ENCODE measurements at regions not wholly inside any gene's neighbourhood (a gene's known extent, or its start where the extent isn't known, plus 50 kb on each side); places are given as distances from the start of the nearest gene placed in this dataset.

DNA sequence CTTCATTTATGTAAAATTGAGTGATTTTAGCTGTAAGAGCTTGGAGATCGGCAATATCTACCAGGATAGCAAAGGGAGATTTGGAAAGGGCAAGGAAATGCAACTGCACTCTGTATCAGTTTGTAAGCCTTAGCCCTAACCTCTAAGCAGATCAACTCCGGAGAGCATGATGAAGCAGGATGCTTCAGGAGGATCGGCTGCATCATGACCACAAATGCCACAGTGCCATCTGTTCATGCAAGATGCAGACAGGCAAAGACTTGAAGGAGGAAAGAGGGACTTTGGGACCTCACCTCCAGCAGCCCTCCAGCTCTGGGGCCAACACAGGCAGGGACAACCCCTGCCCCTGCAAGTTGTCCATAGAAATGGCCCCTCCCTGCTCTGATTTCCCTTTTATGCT, 377.6 kb upstream of the GATB start:
- no peaks in the 10 kb centered on the region for H3K9me2 ChIP-seq (replicated peaks; ENCODE audit: low read depth, low read length)
- TF ChIP-seq EZH2phosphoT487 (IDR thresholded peaks at IDR 0.05; ENCODE audit: borderline replicate concordance) = no peak
- TF ChIP-seq, protein P1, sequence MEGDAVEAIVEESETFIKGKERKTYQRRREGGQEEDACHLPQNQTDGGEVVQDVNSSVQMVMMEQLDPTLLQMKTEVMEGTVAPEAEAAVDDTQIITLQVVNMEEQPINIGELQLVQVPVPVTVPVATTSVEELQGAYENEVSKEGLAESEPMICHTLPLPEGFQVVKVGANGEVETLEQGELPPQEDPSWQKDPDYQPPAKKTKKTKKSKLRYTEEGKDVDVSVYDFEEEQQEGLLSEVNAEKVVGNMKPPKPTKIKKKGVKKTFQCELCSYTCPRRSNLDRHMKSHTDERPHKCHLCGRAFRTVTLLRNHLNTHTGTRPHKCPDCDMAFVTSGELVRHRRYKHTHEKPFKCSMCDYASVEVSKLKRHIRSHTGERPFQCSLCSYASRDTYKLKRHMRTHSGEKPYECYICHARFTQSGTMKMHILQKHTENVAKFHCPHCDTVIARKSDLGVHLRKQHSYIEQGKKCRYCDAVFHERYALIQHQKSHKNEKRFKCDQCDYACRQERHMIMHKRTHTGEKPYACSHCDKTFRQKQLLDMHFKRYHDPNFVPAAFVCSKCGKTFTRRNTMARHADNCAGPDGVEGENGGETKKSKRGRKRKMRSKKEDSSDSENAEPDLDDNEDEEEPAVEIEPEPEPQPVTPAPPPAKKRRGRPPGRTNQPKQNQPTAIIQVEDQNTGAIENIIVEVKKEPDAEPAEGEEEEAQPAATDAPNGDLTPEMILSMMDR (conservative IDR thresholded peaks at IDR 0.05; ENCODE audit: low read length) = no peak
- no peak overlapping the region for H2AFZ ChIP-seq (ENCODE audit: low read length)
- peak overlapping the region; percentile 27 for H3K9ac ChIP-seq (ENCODE audit: low read depth, low read length, poor library complexity, severe bottlenecking)
- peak overlapping the region; percentile 19 for H3K4me3 ChIP-seq (ENCODE audit: low read length, poor library complexity, severe bottlenecking)
- no peaks in the 10 kb centered on the region for H3K27me3 ChIP-seq (ENCODE audit: insufficient read depth, low read length, poor library complexity, severe bottlenecking)
- H3K36me3 ChIP-seq (ENCODE audit: insufficient read depth, low read length) = no peaks in the 10 kb centered on the region
- no peaks in the 10 kb centered on the region for H4K20me1 ChIP-seq (ENCODE audit: insufficient read depth, low read length, poor library complexity, severe bottlenecking)
- H3K9me3 ChIP-seq (ENCODE audit: insufficient read depth, low read depth, low read length) = no peaks in the 10 kb centered on the region
- peak overlapping the region; percentile 49 for H3K4me2 ChIP-seq (ENCODE audit: low read depth, low read length, poor library complexity, severe bottlenecking)
- no peaks in the 10 kb centered on the region for H3K79me2 ChIP-seq (ENCODE audit: insufficient read depth, low read length)
- H3K4me1 ChIP-seq (ENCODE audit: insufficient read depth, low read length, poor library complexity, severe bottlenecking) = peaks cover 35% of the 10 kb centered on the region
- no peaks in the 10 kb centered on the region for H3F3A ChIP-seq (ENCODE audit: low read depth)

DNA sequence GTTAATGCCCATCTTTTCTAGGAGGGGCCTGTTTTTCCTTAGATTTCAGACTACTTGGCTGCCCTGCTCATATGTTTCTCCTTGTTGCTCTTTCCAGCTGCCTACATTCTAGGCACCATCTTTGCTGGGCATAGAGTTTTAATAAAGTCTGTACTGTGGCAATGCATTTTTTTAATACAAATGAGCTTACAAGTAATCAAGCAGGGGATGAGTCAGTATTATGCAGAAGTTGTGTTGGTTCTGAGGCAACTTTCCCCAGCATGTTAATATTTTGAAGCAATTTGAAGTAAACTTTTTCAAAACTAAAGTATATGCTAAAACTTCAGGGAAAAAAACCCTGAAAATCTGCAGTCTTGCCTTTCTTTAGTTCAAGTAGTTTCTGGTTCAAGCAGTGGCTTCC, 372.0 kb upstream of the GATB start:
- Histone ChIP-seq H3K4me2 (ENCODE audit: low read depth, low read length, poor library complexity, severe bottlenecking) (no peak overlapping the region), H3K27me3 (ENCODE audit: insufficient read depth, low read length, poor library complexity, severe bottlenecking) (no peaks in the 10 kb centered on the region), H3K4me1 (ENCODE audit: insufficient read depth, low read length, poor library complexity, severe bottlenecking) (peaks cover 42% of the 10 kb centered on the region), H3K4me3 (ENCODE audit: low read length, poor library complexity, severe bottlenecking) (no peak overlapping the region), H4K20me1 (ENCODE audit: insufficient read depth, low read length, poor library complexity, severe bottlenecking) (no peaks in the 10 kb centered on the region), H3K9ac (ENCODE audit: low read depth, low read length, poor library complexity, severe bottlenecking) (no peak overlapping the region), H3K9me2 (replicated peaks; ENCODE audit: low read depth, low read length) (no peaks in the 10 kb centered on the region), H3K9me3 (ENCODE audit: insufficient read depth, low read depth, low read length) (no peaks in the 10 kb centered on the region), H2AFZ (ENCODE audit: low read length) (no peak overlapping the region), H3K79me2 (ENCODE audit: insufficient read depth, low read length) (no peaks in the 10 kb centered on the region), H3K36me3 (ENCODE audit: insufficient read depth, low read length) (no peaks in the 10 kb centered on the region), H3F3A (ENCODE audit: low read depth) (no peaks in the 10 kb centered on the region)
- TF ChIP-seq, protein P1 (conservative IDR thresholded peaks at IDR 0.05; ENCODE audit: low read length) = no peak
- no peak for TF ChIP-seq EZH2phosphoT487 (IDR thresholded peaks at IDR 0.05; ENCODE audit: borderline replicate concordance)

DNA sequence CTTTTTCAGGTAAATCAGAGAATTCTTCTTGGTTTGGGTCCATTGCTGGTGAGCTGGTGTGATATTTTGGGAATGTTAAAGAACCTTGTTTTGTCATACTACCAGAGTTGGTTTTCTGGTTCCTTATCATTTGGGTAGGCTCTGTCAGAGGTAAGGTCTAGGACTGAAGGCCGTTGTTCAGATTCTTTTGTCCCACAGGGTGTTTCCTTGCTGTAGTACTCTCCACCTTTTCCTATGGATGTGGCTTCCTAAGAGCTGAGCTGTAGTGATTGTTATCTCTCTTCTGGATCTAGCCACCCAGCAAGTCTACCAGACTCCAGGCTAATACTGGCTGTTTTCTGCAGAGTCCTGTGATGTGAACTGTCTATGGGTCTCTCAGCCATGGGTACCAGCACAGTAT, 367.5 kb upstream of the GATB start:
- Histone ChIP-seq H3K27me3 (ENCODE audit: insufficient read depth, low read length, poor library complexity, severe bottlenecking) (no peaks in the 10 kb centered on the region), H3K4me2 (ENCODE audit: low read depth, low read length, poor library complexity, severe bottlenecking) (no peak overlapping the region), H2AFZ (ENCODE audit: low read length) (no peak overlapping the region), H3K9ac (ENCODE audit: low read depth, low read length, poor library complexity, severe bottlenecking) (no peak overlapping the region), H3K36me3 (ENCODE audit: insufficient read depth, low read length) (no peaks in the 10 kb centered on the region), H4K20me1 (ENCODE audit: insufficient read depth, low read length, poor library complexity, severe bottlenecking) (no peaks in the 10 kb centered on the region), H3F3A (ENCODE audit: low read depth) (no peaks in the 10 kb centered on the region), H3K9me2 (replicated peaks; ENCODE audit: low read depth, low read length) (no peaks in the 10 kb centered on the region), H3K79me2 (ENCODE audit: insufficient read depth, low read length) (no peaks in the 10 kb centered on the region), H3K4me3 (ENCODE audit: low read length, poor library complexity, severe bottlenecking) (no peak overlapping the region), H3K4me1 (ENCODE audit: insufficient read depth, low read length, poor library complexity, severe bottlenecking) (peaks cover 20% of the 10 kb centered on the region), H3K9me3 (ENCODE audit: insufficient read depth, low read depth, low read length) (no peaks in the 10 kb centered on the region; the same call in 1 of the 2 replicates)
- TF ChIP-seq, protein P1 (conservative IDR thresholded peaks at IDR 0.05; ENCODE audit: low read length) = no peak
- no peak for TF ChIP-seq EZH2phosphoT487 (IDR thresholded peaks at IDR 0.05; ENCODE audit: borderline replicate concordance)

All from Loucy (cell line).